Stimulated activated CD4-positive, alpha-beta T cell treated with anti-CD3 and anti-CD28 coated beads, Interleukin-12 subunit alpha, Interleukin-12 subunit beta, amount 100 ng/mL, for 24 hours (primary cell): ENCODE measurements at regions not wholly inside any gene's neighbourhood (a gene's known extent, or its start where the extent isn't known, plus 50 kb on each side); places are given as distances from the start of the nearest gene placed in this dataset.
A peak's percentile ranks its signal among the peaks of the same experiment; 100 is the strongest.
"Not testable (repeated sequence)": the region's sequence is repeated elsewhere in the genome, so short reads cannot be mapped to it uniquely, and the experiment has no call there.

Source experiments
- DNase-seq, 2 experiments: peaks; one replicate each; pipeline ENCODE4 v3.0.0-alpha.2; 2020; ENCODE audit warnings: low read depth in 2 of 2

DNA sequence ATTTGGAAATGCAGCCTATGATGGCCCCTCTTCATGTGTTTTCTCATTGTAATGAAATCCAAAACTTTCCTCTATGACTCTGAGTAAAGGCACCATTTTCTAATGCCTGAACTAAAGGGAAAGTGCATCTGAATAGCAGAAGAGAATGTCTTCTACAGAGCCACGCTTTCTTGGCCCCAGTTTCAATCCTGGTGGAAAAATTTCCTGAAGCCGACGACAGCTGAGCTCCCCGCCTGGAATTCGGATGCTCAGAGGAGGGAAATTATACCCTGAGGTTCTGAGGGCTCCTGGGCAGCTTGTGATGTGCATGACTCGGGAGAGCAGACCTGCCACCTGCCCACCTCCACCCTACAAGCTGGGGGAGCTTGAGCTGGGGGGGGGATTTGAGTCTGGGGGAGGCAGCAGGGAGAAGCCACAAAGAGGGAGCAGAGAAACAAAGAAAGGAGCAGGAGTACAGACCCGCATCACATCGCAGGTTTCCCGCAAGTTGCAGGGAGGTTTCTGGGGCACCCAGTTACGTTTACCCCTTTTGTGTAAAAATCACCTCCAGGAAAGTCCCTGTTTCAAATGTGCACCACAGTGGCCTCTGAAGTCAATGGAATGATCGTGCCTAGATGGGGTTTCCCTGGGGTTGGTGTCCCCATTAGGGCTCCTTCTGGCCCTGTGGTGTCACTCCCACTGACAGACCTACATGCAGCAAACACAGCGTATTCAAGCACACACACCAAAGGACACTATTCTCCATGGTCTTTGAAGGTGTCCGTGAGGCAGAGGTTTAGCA is 145.6 kb upstream of the RBPJ start:
- DNase-seq, result no peak

DNA sequence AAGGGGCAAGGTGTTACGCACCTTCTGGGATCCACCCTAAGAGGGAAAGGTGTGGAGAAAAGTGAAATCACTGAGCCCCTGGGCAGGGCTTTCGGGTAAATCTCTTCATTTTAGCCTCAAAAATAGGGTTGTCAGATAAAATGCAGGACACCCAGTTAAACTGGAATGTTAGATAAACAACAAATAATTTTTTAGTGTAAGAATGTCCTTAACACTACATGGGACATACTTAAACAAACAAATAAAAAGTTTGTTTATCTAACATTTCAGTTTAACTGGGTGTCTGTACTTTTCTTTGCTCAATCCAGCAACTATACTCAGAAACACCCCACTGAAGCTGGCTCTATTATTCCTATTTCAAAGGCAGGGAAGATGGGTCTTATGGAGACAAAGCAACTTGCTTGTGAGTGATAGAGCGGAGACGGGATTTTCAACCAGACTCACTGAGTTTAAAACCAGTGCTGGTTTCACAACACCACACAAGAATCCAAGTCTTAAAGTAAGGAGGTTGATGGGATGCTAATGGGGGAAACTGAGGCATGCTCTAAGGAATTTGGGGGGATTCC is 144.8 kb upstream of the RBPJ start:
- DNase-seq, result no peak

DNA sequence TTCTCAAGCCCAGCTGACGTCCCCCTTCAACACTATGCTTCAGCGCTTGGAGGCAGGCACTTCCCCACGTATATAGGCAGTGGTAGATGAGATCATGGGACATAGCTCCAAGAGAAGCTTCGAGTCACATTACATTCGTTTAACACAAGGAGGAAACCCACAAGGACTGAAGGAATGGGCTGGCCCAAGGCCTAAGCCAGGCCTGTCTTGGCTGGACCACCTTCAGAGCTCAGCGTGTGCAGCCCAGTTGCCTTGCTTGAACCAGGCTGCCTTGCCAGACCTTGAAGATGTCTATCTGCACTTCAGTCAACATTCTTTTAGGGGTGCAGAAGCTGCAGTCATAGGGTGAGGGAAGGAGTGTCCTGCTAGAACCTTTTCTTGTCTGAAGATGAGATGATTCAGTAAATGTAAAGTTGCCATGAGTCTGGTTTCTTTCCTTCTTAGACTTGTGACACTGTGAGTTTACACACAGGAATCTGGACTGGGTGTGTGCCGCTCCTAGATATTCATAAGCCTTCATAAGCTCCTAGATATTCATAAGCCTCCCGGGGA is 144.1 kb upstream of the RBPJ start:
- DNase-seq, result no peak

DNA sequence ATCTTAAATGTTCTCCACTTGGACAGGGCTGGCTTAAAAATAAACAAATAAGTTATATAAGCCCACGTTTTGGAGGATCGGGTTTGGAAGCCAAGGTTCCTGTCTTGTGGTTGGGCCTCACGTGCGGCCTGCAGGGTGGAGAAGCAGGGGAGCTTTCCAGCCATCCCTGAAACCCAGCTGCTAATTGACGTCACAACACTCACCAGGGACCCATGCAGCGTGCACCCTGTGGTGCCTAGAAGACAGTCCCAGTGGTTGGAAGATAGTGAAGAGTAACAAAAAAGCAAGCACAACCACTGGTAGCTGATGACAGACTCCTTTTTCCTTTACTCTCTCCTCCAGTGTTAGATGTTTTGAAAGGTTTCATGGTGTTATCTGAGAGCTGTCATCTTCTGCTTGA is 142.0 kb upstream of the RBPJ start:
- DNase-seq, result no peak

DNA sequence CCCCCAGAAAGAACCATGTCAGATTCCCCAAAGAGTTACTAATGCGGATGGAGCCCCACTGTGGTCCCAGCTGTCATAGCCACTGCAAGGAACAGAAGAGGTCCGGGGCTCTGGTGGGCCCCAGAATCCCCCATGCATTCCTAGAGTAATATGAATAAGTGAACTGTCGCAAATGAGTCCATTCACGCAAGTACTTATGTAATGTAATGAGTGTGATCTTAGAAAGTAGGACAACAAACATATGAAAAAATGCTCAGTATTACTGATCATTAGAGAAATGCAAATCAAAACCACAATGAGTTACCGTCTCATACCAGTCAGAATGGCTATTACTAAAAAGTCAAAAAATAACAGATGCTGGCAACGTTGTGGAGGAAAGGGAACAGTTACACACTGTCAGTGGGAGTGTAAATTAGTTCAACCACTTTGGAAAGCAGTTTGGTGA is 141.5 kb upstream of the RBPJ start:
- no peak for DNase-seq

DNA sequence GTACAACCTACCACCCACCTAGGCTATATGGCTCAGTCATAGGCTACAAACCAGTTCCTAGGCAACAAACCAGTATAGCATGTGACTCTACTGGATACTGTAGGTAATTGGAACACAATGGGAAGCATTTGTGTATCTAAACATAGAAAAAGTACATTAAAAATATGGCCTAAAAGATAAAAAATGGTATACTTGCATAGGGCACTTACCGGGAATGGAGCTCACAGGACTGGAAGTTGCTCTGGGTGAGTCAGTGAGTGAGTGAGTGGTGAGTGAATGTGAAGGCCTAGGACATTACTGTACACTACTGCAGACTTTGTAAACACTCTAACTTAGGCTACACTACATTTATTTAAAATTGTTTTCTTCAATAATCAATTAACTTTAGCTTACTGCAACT is 139.2 kb upstream of the RBPJ start:
- DNase-seq, result no peak

DNA sequence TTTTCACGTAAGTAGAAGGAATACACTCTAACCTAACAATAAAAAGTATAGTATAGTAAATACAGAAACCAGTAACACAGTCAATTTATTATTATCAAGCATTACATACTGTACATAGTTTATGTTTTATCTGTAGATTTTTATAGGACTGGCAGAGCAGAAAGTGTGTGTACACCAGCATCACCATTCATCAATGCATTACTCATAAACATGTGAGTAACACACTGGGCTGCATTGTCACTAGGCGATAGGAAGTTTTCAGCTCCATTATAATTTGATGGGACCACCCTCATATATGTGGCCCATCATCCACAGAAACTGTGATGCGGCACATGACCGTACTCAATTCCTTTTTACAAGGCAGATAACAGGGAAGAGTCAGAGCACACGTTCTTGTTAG is 137.8 kb upstream of the RBPJ start:
- no peak for DNase-seq

DNA sequence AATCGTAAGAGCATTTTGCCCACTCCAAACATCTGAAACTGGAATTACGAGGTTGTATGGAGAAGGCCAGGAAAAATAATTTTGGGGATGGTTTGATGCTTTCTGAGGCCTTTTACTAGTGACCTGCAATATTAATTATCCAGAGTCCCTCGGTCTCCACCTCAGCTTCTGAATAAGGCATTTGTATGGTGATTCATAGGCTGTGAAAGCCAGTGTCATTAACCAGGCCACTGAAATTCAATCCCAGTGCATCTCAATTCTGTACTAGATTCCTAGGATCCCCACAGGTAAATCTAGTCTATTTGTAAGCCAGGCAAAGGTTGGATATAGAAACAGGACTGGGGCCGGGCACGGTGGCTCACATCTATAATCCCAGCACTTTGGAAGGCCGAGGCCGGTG is 135.4 kb upstream of the RBPJ start:
- DNase-seq, result no peak

DNA sequence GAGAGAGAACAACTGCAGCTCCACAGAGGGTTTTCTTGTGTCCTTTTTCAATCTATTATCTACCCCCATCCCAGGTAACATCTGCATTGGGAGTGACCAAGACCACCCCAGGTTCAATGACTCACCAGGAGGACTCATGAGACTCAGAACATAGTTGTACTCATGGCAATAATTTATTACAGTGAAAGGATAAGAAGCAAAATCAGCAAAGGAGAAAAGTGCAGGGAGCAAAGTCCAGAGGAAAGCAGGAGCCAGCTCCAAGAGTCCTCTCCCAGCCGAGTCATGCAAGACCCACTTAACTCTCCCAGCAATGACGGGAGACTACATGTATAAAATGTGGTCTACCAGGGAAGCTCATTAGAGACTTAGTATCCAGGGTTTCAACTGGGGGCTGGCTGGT is 129.5 kb upstream of the RBPJ start:
- no peak for DNase-seq

DNA sequence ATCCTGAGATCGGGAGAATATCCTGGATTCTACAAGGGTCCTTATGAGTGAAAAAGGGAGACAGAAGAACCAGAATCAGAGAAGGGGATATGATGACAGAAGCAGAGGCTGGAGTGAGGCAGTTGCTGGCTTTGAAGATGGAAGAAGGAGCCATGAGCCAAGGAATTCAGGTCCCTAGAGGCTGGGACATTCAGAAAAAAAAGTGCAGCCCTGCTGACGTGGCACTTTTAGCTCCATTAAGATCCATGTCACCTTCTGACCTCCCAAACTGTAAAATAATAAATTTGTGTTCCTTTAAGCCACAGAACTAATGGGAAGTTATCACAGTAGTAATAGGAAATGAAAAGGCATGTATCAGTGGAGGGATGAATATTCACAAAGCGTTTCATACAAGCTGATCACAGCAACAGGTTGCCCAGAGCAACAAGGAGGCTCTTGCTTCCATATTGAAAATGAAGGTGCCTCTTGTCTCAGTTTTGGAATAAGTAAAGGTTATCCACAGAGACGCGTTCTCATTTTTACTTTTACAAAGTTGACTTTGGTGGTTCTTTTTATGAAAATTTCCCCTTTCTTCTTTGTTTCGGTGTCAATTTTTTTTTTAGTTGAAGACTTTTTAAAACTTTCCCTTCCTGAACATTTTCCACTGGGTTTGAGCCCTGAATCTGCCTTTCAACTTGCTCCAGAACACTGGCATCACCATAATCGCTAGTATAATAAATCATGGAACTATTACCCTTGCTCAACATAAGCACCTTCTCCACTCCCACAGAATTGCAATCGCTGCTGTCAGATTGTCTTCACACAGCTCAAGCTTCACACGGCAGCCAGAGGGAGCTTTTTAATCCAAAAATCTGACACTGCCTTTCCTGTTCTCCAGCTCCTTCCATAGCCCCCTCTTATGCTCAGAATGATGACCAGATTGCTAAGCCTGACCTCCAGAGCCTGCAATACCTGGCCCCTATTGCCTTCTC is 127.6 kb upstream of the RBPJ start:
- DNase-seq, result no peak

DNA sequence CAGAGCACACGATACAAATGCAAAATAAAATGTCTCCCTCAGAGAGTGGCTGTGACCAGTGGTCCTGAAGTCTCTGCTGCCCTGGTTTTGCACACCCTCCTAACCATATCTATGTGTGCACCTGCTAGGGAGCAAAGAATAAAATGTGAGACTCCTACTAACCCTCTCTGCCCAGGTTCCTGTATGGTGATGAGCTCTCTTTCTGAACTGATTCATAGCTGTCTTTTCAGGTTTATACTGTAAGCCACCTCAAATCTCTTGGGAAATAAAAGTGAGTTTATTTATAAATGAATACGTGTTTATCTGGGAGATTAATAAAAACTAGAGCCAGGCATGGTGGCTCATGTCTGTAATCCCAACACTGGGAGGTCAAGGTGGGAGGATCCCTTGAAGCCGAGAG is 126.0 kb upstream of the RBPJ start:
- DNase-seq, result no peak

DNA sequence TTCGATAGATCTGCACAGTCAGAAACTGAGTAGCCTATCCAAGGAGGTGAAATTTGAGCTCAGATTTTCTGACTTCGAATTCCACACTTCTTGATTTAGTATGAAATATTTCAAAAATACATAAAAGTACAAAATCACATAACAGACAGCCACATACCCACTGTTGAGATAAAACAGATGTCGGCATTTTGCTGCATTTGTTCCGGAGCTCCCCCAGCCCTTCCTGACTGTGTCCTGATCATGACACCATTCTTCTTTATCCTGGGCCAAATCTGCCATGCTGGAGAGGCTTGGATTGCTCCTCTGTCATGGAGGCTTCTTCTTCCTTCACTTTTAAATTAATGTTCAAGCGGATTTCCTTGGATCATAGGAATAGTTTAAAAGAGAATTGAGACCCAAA is 124.2 kb upstream of the RBPJ start:
- no peak for DNase-seq

DNA sequence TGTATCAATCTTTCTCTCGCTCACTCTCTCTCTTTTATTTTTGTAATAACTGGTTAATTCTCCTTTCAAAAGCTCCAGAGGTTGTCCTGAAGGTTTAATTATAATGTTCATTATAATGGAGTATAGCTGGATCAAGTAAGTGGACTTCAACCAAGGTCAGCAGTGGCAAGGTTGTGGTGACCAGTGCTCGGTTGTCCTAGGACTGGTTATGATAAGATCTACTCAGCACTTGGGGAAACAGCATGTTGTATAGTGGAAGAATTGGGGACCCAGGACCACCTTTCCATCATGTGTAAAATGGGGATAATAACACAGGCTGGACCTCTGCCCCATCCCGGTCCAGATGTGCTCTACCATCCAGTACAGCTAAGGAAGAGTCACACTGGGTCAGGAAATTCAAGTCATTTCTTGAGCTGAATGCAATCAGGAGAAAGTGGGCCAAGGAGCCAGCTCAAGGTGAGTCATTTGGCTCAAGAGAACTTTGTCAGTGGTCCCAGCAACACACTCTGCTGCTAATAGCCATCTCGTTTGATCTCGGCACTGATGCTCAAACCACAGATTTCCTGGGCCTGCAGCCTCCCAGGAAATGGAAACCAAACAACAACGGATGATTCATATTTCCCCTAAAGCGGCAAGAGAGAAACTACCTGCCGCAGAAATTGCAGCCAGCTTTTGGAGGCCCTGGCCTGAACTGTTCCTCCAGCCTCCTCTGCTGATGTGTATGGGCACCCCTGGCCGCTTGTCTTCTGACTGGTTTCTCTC is 123.6 kb upstream of the RBPJ start:
- peak; percentile 43 to 54 for DNase-seq

DNA sequence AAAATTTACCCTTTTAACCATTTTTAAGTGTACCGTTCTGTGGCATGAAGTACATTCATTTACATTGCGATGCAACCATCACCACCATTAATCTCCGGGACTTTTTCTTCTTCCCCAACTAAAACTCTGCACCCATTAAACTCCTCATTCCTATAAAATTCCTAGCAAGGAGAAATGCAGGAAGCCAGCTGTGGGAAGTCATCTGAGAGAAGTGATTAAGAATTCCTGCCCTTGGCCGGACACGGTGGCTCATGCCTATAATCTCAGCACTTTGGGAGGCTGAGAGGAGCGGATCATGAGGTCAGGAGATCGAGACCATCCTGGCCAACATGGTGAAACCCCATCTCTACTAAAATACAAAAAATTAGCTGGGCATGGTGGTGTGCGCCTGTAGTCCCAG is 121.9 kb upstream of the RBPJ start:
- DNase-seq, result not testable (repeated sequence)

DNA sequence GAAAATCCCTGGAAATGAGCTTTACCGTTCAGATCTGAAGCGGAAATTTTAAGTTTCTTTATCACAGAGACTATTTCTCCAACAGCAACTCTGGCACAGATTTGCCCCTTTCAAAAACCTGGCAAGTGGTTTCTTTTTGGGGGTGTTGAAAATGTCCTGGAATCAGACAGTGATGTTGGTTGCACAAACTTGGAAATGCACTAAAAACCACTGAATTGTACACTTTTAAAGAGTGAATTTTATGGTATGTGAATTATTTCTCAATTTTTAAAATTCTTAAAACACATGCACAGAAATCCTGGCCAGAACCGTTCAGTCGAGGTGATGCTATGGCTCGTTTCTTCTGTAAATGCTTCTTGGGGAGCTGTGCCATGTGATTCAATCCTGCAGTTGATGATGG is 121.2 kb upstream of the RBPJ start:
- no peak for DNase-seq

DNA sequence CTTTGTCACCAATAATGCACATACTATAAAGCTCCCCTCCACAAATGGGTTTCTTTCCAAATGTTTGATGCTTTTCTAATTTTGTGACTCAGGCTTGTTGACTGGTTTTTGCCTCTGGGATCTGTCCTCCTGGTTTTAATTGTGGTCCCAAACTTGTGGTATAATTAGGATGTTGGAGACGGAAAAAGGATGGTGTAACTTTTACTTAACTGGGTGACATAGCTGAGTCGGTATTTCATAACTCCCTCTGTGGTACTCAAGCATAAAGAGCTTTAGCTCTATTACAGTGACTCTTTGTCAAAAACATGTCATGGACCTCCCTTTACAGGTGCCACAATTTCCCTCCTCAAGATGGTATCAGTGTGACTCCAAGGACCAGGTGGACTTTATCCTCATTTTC is 119.7 kb upstream of the RBPJ start:
- DNase-seq, result no peak

DNA sequence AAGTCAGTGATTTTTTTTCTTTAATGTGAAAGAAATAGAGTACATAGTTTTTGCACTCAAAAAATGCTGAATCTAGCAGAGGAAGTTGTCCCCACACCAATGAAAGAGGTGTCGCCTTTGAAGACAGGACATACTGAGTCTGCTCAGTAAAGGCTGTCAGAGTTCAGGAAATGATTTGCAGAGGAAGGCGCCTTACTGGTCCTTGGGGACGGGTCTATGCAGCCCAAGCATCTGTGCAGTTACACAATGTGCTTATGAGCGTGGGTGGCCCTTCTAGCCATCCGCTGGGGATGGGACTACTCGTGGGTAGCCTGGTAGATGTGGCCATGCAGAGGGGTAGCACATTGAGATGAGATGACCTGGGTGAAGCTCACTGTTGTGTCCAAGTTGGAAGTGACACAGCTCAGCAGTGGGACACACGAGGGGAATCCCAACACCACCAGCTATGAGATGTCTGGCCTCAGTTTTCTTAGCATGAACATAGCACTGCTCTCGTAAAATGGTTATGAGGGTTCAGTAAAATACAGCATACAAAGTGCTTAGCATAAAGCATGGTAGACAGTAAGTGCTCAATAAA is 116.5 kb upstream of the RBPJ start:
- no peak for DNase-seq

DNA sequence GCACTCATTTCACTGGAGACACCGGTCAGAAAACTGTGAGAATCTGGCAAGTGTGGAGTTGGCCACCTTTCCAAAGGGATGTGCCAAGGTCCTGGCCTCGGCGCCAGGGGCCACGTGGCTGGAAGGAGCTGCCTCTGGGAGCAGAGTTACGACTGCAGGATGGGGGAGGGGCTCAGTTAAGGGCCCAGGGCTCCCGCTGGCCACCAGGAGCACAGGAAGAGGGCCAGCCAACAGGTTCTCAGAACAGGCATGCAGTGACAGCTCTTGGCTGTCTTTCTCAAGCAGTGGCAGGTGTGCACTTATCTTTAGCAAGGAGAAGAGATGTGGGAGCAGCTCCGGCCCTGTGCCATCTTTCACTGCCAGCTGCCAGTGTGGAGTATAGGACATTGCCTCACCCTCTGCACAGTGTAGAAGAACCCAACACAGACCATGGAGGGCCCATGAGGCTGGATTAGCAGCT is 115.9 kb upstream of the RBPJ start:
- no peak for DNase-seq

DNA sequence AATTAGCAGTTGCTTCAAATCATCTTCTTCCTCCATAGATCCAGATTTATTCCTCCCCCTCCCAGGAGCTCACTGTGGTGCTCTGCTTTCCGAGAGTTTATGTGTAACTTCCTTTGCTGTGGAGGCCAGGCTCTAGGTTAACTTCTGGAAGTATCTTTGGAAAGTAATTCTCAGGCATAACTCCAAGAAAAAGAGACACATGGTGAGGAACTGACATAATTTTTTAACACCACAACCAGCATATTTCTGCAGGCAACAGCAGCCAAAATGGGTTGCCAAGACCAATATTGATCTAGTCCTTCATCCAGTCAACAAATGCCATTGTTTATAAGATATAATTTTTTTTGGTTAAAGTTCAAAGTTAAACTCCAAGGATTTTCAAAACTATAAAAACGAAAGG is 114.5 kb upstream of the RBPJ start:
- DNase-seq, result no peak

DNA sequence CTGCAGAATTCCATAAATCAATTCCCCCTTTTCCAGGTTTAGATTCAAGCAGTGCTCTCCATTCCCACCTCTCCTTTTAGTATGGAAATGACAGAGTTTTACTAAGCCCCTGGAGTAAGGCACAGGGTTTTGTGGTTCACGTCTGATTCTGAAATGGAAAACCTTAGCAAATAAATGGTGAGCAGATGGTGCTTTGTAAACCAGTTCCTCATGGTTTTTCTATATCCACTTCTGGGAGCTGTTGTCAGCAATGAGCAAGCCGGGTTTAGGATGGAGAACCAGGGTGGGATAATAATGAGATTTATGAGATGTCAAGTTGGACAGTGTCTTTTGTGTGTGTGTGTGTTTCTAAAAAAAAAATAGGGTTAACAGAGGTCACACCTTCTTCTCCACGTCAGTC is 113.8 kb upstream of the RBPJ start:
- no peak for DNase-seq

DNA sequence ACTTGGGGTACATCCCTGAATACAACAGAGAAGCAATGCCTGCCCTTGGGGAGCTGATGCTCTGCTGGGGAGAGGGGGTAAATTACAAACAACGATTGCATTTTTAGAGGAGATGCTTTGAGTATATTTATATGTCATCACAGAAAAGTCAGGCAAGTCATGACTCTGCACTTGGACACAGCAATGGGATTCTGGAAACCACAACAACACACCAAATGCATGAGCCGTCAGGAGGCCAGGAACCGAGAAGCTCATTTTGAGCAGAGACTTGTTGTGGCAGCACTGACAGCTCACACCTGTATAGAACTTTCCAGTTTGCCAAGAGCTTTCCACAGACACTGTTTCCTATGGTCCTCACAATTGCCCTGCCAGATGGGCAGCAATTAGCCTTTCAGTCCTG is 113.2 kb upstream of the RBPJ start:
- DNase-seq, result no peak
